Right lobe of liver (tissue), 6 donors: ENCODE measurements at regions not wholly inside any gene's neighbourhood (a gene's known extent, or its start where the extent isn't known, plus 50 kb on each side); places are given as distances from the start of the nearest gene placed in this dataset.

Source experiments
- ATAC-seq, 4 donors: fragments of 200-7000 bp; cut with Tn5 transposase; one replicate each; pipeline ENCODE4 v1.9.1; 2020; ENCODE audit warnings: mild to moderate bottlenecking in 4 of 4, moderate library complexity in 4 of 4
- DNase-seq, 3 donors: peaks; one replicate each; pipeline ENCODE4 v3.0.0-alpha.2; 2020
- H3K27ac ChIP-seq, 3 donors: fragments of 200-600 bp; one replicate each; pipeline ENCODE4 v1.8.0; 2022
- H3K27me3 ChIP-seq, 2 donors: fragments of 200-600 bp; one replicate each; pipeline ENCODE4 v1.8.0; 2022
- H3K36me3 ChIP-seq, 4 donors: fragments of 200-600 bp; sonication (generic) in 1 of 4; one replicate each; pipeline versions ENCODE4 v1.5.1 to v1.8.0; 2017 to 2022; ENCODE audit warnings: control low read depth in 1 of 4
- H3K4me1 ChIP-seq, 4 donors: fragments of 200-600 bp; sonication (generic) in 1 of 4; one replicate each; pipeline versions ENCODE4 v1.5.1 to v1.8.0; 2017 to 2022; ENCODE audit warnings: control low read depth in 1 of 4
- H3K4me3 ChIP-seq, 3 donors: fragments of 200-600 bp; one replicate each; pipeline ENCODE4 v1.8.0; 2022
- H3K9me3 ChIP-seq, 4 donors: fragments of 200-600 bp; sonication (generic) in 1 of 4; one replicate each; pipeline versions ENCODE4 v1.5.1 to v1.8.0; 2017 to 2022; ENCODE audit warnings: control low read depth in 1 of 4
- POLR2A ChIP-seq: fragments of 450-650 bp; IDR thresholded peaks from one replicate; pipeline ENCODE4 v1.6.1; 2017; ENCODE audit warnings: antibody characterized with exemption, mild to moderate bottlenecking
- WGBS: methylation state at CpG from one replicate; pipeline ENCODE4 v1.1.6; 2018; ENCODE audit warnings: low coverage, low lambda C conversion rate; ENCODE audit not compliant: insufficient coverage; ENCODE audit errors: missing lambda C conversion rate; 5-methylcytosine and 5-hydroxymethylcytosine counted together
- intact Hi-C, 2 donors: fragments of 100-400 bp; cut with DNase I; formaldehyde crosslinking; loops; one replicate each; pipeline versions ENCODE4 v1.11.2 to v1.14.1; 2022
- TF ChIP-seq, protein P1 (sequence below), 4 donors: fragments of 200-600 bp in 3 of 4; fragments of 450-650 bp in 1 of 4; IDR thresholded peaks; one replicate each; pipeline versions ENCODE4 v1.5.1 to v1.8.0; 2016 to 2022; ENCODE audit warnings: antibody characterized with exemption in 4 of 4, mild to moderate bottlenecking in 2 of 4
- donor health status: DM: no; HTN: yes; CAD: no.
- donor health status: DM: no; HTN: no; CAD: no.
- donor health status: DM: no; HTN: no; CAD: no.
- donor health status: DM: no; HTN: yes; CAD: no.
- donor health status: DM: no; HTN: yes; CAD: no.

DNA sequence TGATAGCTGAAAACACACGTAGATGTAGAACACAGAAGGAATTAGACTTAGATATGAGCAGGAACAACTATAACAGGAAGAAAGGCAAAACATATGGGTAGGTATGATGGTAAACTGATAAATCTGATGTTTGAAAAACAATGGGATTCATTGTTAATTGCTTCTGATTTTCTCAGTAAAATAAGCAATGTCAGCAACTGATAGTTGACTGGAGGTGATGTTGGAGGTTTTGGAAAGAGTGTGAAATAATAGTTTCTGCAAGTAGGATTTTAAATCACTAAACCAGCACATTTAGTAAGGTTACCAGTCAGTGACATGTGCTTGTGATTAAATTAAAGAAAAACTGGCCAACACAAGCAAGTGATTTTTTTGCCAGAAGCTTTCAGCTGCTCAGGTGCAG is 123.0 kb upstream of the CPNE8 start:
- DNase-seq (no peak), ATAC-seq (no peak)
- intact Hi-C loops: no loop called here
- H3K9me3 ChIP-seq: no peaks in the 10 kb centered on the region
- H3K27me3 ChIP-seq: no peaks in the 10 kb centered on the region
- TF ChIP-seq POLR2A: no peak
- TF ChIP-seq, protein P1, sequence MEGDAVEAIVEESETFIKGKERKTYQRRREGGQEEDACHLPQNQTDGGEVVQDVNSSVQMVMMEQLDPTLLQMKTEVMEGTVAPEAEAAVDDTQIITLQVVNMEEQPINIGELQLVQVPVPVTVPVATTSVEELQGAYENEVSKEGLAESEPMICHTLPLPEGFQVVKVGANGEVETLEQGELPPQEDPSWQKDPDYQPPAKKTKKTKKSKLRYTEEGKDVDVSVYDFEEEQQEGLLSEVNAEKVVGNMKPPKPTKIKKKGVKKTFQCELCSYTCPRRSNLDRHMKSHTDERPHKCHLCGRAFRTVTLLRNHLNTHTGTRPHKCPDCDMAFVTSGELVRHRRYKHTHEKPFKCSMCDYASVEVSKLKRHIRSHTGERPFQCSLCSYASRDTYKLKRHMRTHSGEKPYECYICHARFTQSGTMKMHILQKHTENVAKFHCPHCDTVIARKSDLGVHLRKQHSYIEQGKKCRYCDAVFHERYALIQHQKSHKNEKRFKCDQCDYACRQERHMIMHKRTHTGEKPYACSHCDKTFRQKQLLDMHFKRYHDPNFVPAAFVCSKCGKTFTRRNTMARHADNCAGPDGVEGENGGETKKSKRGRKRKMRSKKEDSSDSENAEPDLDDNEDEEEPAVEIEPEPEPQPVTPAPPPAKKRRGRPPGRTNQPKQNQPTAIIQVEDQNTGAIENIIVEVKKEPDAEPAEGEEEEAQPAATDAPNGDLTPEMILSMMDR (IDR thresholded peaks at IDR 0.05): no peak
- H3K4me1 ChIP-seq: no peaks in the 10 kb centered on the region
- no peak overlapping the region for H3K27ac ChIP-seq
- H3K36me3 ChIP-seq: no peaks in the 10 kb centered on the region
- WGBS: 22% methylated on average over 1 of the region's 1 CpG
- H3K4me3 ChIP-seq: no peak overlapping the region

DNA sequence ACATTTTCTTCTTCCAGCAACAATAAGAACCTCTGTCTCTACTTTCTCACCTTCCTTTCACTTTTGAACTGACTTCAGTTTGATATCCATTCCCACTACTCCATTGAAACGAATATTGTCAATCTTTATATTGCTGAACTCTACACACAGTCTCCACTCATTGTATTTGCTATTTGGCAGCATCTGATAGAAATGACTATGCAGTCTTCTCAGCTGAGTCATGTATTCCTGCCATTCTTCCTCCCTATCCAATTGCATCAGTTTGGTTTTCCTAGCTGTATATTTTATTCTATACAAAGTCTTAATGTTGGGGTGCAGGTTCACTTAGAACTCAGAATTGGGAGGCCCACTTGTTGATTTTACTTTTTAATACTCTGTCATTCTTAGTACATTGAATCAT is 107.5 kb upstream of the CPNE8 start:
- no peak for TF ChIP-seq POLR2A
- TF ChIP-seq, protein P1 (IDR thresholded peaks at IDR 0.05): no peak
- Histone ChIP-seq H3K4me3 (no peak overlapping the region), H3K27me3 (peaks cover 0 to 3% of the 10 kb centered on the region in 2 donors), H3K4me1 (no peaks in the 10 kb centered on the region), H3K36me3 (no peaks in the 10 kb centered on the region), H3K9me3 (no peaks in the 10 kb centered on the region), H3K27ac (no peak overlapping the region)
- ATAC-seq (no peak), DNase-seq (no peak)
- intact Hi-C loops: no loop called here
- 25% methylated on average over 1 of the region's 1 CpG for WGBS

- Histone ChIP-seq H3K4me1 (no peaks in the 10 kb centered on the region), H3K36me3 (no peaks in the 10 kb centered on the region), H3K27ac (no peak overlapping the region), H3K4me3 (no peak overlapping the region), H3K27me3 (peaks cover 0 to under 1% of the 10 kb centered on the region in 2 donors), H3K9me3 (no peaks in the 10 kb centered on the region)
- DNase-seq (no peak), ATAC-seq (no peak)
- no peak for TF ChIP-seq POLR2A
- TF ChIP-seq, protein P1 (IDR thresholded peaks at IDR 0.05): no peak
- WGBS: 29% methylated on average over 2 of the region's 2 CpGs
- intact Hi-C loops: no loop called here
These were observed 105.8 kb upstream of the CPNE8 start for GRCh38 chr12:39011166-39011565.

DNA sequence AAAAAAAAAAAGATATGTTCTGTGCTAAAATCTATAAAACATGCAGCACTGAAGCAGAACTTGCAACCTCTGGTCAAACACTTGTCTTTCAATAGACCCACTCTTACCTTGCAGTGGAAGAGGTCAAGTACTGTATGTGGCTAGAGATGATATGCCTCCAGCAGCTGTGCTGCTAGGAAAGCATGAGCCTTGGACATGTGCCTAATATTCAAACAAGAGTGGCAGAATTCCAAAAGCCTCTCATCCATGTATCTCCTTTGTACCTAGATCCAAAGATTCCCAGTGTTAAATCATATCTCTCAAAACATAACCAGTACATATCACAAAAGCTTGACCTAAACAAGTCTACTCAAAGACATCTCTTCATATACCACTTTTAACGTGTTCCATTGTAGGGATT is 105.0 kb upstream of the CPNE8 start:
- no peak for TF ChIP-seq POLR2A
- TF ChIP-seq, protein P1 (IDR thresholded peaks at IDR 0.05): no peak
- no peak overlapping the region for H3K4me3 ChIP-seq
- H3K36me3 ChIP-seq: no peaks in the 10 kb centered on the region
- no peaks in the 10 kb centered on the region for H3K4me1 ChIP-seq
- DNase-seq (no peak), ATAC-seq (no peak)
- H3K9me3 ChIP-seq: no peaks in the 10 kb centered on the region
- intact Hi-C loops: no loop called here
- no peaks in the 10 kb centered on the region for H3K27me3 ChIP-seq
- H3K27ac ChIP-seq: no peak overlapping the region
- 35% methylated on average over 1 of the region's 1 CpG for WGBS

- 65% methylated on average over 3 of the region's 3 CpGs for WGBS
- intact Hi-C loops: no loop called here
These were observed 102.2 kb upstream of the CPNE8 start for GRCh38 chr12:39007619-39008018.

More at GRCh38 chr12:39007619-39008018, 102.2 kb upstream of the CPNE8 start:
- Histone ChIP-seq H3K9me3 (no peaks in the 10 kb centered on the region), H3K4me3 (no peak overlapping the region), H3K27ac (no peak overlapping the region), H3K4me1 (no peaks in the 10 kb centered on the region), H3K27me3 (no peaks in the 10 kb centered on the region), H3K36me3 (no peaks in the 10 kb centered on the region)
- ATAC-seq (no peak), DNase-seq (no peak)
- TF ChIP-seq, protein P1 (IDR thresholded peaks at IDR 0.05): no peak
- TF ChIP-seq POLR2A: no peak
